GM12865 (cell line): ENCODE measurements at regions not wholly inside any gene's neighbourhood (a gene's known extent, or its start where the extent isn't known, plus 50 kb on each side); places are given as distances from the start of the nearest gene placed in this dataset.

ENCODE experiments used
- DNase-seq: peaks from one replicate; pipeline ENCODE4 v3.0.0; 2010; ENCODE audit warnings: low read depth
- H3K4me3 ChIP-seq: 2 replicates; pipeline ENCODE4 v1.5.1; 2011; ENCODE audit warnings: mild to moderate bottlenecking, low read depth, low read length, control low read depth
- TF ChIP-seq, protein P1 (sequence below): IDR thresholded peaks from 2 replicates; pipeline ENCODE4 v1.5.1; 2011; ENCODE audit warnings: low read length, control low read depth, low read depth, inconsistent platforms; ENCODE audit not compliant: insufficient read depth; ENCODE audit errors: missing control alignments

- DNase-seq, result no peak
- TF ChIP-seq, protein P1, sequence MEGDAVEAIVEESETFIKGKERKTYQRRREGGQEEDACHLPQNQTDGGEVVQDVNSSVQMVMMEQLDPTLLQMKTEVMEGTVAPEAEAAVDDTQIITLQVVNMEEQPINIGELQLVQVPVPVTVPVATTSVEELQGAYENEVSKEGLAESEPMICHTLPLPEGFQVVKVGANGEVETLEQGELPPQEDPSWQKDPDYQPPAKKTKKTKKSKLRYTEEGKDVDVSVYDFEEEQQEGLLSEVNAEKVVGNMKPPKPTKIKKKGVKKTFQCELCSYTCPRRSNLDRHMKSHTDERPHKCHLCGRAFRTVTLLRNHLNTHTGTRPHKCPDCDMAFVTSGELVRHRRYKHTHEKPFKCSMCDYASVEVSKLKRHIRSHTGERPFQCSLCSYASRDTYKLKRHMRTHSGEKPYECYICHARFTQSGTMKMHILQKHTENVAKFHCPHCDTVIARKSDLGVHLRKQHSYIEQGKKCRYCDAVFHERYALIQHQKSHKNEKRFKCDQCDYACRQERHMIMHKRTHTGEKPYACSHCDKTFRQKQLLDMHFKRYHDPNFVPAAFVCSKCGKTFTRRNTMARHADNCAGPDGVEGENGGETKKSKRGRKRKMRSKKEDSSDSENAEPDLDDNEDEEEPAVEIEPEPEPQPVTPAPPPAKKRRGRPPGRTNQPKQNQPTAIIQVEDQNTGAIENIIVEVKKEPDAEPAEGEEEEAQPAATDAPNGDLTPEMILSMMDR, result no peak
- H3K4me3 ChIP-seq, result no peak overlapping the region
Observed at GRCh38 chr1:36743286-36744005, 260.7 kb upstream of the CSF3R start.

GRCh38 chr1:36741066-36741465 lies 258.4 kb upstream of the CSF3R start:
- H3K4me3 ChIP-seq, result no peak overlapping the region
- no peak for DNase-seq
- TF ChIP-seq, protein P1, result no peak

DNA sequence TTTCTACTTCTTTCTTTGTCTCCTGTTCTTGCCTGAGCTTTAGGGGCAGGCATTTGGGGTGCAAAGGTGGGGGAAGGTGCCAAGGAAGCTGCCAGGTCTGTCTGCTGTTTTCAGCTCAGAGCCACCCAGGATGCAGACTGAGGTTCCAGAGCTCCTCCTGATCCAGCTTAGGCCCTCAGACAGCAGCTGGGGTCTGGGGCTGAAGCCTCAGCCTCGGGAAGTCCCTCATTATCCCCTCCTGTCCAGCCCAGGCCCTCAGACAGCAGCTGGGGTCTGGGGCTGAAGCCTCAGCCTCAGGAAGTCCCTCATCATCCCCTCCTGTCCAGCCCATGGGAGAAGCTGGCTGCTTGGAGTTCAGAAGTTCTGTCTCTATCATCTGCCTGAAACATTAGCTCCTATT lies 257.7 kb upstream of the CSF3R start:
- TF ChIP-seq, protein P1, result no peak
- H3K4me3 ChIP-seq, result no peak overlapping the region
- no peak for DNase-seq

GRCh38 chr1:36739703-36740289 lies 257.1 kb upstream of the CSF3R start:
- TF ChIP-seq, protein P1, result no peak
- DNase-seq, result no peak
- no peak overlapping the region for H3K4me3 ChIP-seq

DNA sequence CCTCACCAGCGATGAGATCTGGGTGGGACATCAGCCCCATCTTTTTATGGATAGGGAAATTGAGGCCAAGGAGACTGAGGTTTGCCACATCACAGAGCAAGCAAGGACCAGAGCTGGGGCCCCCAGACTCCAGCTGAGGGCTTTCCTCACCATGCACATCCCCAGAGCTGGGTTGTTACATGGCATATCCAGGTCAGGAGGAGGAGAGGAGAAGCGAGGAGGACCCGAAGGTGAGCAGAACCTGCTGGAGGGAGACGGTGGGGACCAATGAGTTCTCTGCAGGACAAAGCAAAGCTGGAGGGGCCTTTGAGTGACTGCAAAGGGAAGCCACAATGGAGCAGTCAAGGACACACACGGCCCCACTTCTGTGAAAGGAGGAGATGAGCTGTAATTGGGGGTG lies 255.5 kb upstream of the CSF3R start:
- TF ChIP-seq, protein P1, result no peak
- no peak overlapping the region for H3K4me3 ChIP-seq
- no peak for DNase-seq

- TF ChIP-seq, protein P1, result no peak
- H3K4me3 ChIP-seq, result no peak overlapping the region
- DNase-seq, result no peak
Observed at GRCh38 chr1:36737767-36738166, 255.1 kb upstream of the CSF3R start.
